GM18502 (cell line): ENCODE measurements at regions not wholly inside any gene's neighbourhood (a gene's known extent, or its start where the extent isn't known, plus 50 kb on each side); places are given as distances from the start of the nearest gene placed in this dataset.

Experiments
- ATAC-seq: cut with Tn5 transposase; IDR thresholded peaks from one replicate; pipeline ENCODE4 v1.9.1; 2021; ENCODE audit warnings: mild to moderate bottlenecking; ENCODE audit not compliant: unreplicated experiment, poor library complexity

- ATAC-seq: no peak
Observed at GRCh38 chr9:93900971-93901861, 53.9 kb downstream of the BARX1 start.

GRCh38 chr9:93900436-93900819 is 54.7 kb downstream of the BARX1 start:
- ATAC-seq: no peak

GRCh38 chr9:93899609-93900435 is 55.3 kb downstream of the BARX1 start:
- no peak for ATAC-seq

GRCh38 chr9:93898502-93899426 is 56.4 kb downstream of the BARX1 start:
- ATAC-seq: no peak

DNA sequence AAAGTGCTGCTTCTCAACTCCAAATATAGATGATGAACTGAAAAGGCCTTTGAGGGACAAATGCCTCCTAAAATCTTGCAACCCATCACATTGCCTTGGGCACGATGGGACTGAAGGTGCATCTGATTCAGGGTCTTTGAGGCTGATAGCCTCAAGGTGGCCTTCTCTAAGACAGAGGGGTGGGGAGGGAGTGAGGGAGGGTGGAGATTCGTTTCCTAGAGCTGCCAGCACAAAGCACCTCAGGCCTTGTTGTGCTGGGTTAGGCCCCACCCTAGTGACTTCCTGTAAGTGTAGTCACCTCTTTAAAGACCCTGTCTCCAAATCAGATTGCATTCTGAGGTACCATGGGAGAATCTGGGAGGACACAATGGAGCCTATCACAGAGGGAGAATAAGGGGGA is 57.1 kb downstream of the BARX1 start:
- ATAC-seq: no peak

- ATAC-seq: no peak
Observed at GRCh38 chr9:93897075-93897970, 57.8 kb downstream of the BARX1 start.

DNA sequence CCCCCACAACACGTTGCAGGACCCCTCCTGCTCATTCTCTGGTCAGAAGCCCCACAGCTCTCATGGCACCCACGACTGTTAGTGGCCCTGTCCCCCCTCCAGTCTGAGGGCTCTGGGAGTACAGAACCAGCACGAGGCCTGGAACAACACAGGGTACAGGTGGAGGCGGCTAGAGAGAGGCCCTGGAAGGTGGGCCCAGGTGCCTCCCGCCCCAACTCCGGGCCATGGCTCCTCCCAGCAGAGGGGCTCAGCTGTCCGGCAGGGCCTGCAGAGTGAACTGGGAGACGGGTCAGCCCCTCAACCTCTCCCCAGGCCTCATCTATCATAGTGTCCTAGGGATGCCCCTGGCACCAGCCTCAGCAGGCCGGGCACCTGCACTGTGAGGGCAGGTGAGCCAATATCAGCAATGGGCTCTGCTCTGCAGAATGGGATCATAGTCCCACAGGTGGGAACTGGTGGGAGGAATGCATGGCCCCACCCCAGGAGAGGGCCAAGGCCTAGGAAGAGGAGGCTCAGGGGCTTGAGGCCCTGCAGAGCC is 58.6 kb downstream of the BARX1 start:
- ATAC-seq: no peak

DNA sequence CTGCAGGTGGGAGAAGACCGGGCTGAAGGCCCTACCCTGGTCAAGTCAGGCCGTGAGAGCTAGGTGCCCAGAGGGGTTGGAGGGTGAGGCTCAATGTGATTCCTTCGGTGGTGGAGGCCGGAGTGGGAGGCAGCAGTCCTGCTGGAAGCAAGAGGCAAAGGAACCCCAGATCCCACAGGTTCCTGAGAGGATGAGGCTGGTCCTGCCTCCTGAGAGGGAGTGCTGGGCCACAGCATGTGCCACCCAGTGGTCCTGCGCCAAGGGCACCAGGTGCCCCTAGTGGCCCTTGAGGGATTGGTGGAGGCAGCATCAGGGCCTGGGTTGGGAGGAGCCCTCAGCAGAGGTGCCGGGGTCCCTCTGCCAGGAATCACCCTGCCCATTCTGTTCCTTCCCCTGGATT is 59.1 kb downstream of the BARX1 start:
- ATAC-seq: no peak

- no peak for ATAC-seq
Observed at GRCh38 chr9:93895535-93895934, 59.6 kb downstream of the BARX1 start.

GRCh38 chr9:93894691-93895079 is 60.5 kb downstream of the BARX1 start:
- no peak for ATAC-seq

DNA sequence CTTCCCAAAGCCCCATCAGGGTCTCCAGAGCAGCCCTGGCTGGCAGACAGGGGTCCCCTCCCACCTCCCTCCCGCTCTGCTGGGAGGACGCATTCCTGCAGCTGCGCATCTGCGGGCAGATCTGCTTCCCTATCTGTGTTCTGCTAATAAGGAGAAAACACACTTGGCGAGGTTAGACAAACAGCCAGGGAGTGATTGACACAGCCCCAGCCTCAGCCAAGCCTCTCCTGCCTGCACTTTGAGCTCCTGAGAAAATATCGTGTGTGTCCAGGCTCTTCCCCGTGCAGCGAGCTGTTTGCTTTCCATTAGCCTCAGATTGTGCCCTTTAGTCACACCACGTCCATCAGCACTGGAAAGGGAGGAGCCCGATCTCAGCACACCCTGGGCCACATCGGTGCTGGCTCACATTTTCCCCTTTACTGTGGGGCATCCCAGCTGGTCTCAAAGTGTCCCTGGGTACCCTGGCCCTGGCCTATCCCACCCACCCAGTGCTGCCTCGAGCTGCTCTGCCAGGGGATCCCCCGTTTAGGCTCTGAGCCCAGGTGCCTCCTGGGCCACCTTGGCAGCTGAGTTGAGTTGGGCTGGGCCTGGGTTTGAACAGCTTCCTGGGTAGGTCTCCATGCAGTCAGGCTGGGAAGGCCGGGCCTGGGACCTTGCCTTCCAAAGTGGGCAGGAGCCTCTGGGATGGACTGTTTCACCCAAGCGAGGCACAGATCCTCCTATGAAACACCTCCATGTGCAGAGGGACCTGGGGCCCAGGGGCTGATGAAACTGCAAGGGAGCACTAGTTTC is 61.1 kb downstream of the BARX1 start:
- ATAC-seq: no peak

DNA sequence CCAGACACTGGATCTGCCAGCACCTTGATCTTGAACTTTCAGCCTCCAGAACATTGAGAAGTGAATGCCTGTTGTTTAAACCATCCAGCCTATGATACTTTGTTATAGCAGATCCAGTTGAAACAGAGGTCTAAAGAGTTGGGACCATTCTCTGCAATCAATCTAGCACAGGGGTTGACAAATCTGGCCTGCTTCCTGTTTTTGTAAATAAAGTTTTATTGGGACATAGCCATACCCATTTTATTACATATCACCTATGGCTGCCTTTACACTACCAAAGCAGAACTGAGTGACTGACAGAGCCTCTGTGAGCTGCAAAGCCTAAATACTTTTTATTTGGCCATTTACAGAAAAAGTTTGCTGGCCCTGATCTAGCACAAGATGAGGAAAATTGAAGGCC is 62.0 kb downstream of the BARX1 start:
- ATAC-seq: no peak

GRCh38 chr9:93892748-93893147 is 62.4 kb downstream of the BARX1 start:
- ATAC-seq: no peak

DNA sequence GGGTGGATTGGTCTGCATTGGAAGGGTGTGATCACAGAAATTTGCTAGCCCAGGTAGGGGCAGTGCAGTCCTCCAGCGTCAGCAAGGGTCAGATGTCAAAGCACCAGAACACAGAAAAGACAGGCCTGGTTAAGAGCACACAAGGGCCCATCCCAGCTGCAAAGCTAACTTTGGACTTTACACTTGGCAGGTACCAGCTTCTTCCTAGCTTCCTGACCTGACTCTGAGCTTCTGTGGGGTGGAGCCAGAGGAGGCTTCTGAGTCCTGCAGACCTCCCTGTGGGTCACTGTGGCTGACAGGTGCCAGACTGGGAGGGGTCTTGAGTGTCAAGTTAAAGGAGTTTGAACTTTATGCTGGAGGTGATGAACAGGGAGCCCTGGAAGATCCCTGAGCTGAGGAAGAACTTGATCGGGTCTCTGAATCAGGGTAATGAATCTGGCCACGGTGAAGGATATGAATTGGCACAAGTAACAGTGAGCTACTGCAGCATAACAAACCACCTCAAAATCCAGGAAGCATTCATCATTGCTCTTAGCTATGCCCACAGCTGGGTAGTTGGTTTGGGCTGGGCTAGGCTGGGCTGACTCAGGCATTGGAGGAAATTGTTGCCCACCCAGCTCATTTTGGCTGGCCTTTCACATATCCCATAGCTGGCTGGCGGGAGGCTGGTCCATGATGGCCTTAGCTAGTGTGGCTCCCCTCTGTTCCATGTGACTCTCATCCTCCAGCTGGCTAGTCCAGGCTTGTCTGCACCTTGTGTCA is 63.4 kb downstream of the BARX1 start:
- no peak for ATAC-seq

- no peak for ATAC-seq
Observed at GRCh38 chr9:93891050-93891449, 64.1 kb downstream of the BARX1 start.

- no peak for ATAC-seq
Observed at GRCh38 chr9:93890436-93890935, 64.7 kb downstream of the BARX1 start.

DNA sequence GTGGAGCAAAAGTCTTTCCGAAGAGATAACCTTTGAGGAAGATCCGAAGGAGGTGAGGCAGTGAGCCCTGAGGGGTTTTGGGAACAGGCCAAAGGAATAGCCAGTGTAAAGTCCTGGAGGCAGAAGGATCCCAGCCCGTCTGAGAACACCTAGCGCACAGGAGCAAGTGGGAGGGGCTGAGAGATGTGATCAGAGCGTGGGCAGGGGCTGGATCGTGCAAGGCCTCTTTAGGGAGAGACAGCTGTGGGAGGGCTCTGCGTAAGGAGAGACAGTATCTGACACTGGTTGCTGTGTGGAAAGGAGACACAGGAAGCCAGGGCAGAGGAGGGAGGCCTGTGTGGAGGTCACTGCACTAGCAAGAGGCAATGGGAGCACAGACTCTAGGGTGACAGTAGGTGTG is 68.2 kb downstream of the BARX1 start:
- no peak for ATAC-seq

DNA sequence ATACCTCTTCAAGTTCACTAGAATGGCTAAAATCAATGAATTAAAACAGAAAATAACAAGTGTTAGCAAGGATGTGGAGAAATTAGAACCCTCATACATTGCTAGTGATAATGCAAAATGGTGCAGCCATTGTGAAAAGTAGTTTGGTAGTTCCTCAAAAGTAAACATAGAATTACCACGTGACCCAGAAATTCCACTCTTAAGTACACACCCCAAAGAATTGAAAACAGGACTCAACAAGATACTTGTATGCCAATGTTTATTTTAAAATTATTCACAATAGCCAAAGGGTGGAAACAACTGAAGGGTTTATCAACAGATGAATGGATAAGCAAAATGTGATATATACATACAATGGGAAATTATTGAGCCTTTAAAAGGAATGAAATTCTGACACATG is 70.3 kb downstream of the BARX1 start:
- ATAC-seq: no peak
